Fibroblast of lung (primary cell): ENCODE measurements at regions not wholly inside any gene's neighbourhood (a gene's known extent, or its start where the extent isn't known, plus 50 kb on each side); places are given as distances from the start of the nearest gene placed in this dataset.

Experiments
- DNase-seq, 2 donors: peaks; one replicate each; pipeline versions ENCODE4 v3.0.0 to v3.0.0-alpha.2; 2010; ENCODE audit warnings: low read depth in 2 of 2
- H2AFZ ChIP-seq: 2 replicates; pipeline ENCODE4 v1.5.1; 2012; ENCODE audit warnings: low read length, control low read depth, inconsistent platforms
- H3K27ac ChIP-seq: 2 replicates; pipeline ENCODE4 v1.5.1; 2011; ENCODE audit warnings: low read length, control low read depth; ENCODE audit not compliant: insufficient read depth
- H3K27me3 ChIP-seq: 2 replicates; pipeline ENCODE4 v1.5.1; 2011; ENCODE audit warnings: mild to moderate bottlenecking, low read length; ENCODE audit not compliant: control insufficient read depth, insufficient read depth
- H3K36me3 ChIP-seq: 2 replicates; pipeline ENCODE4 v1.5.1; 2011; ENCODE audit warnings: low read length; ENCODE audit not compliant: control insufficient read depth, insufficient read depth
- H3K4me1 ChIP-seq: 2 replicates; pipeline ENCODE4 v1.5.1; 2011; ENCODE audit warnings: low read length; ENCODE audit not compliant: control insufficient read depth, insufficient read depth; ENCODE audit errors: extremely low read depth
- H3K4me2 ChIP-seq: 2 replicates; pipeline ENCODE4 v1.5.1; 2011; ENCODE audit warnings: low read length, control low read depth; ENCODE audit not compliant: insufficient read depth; ENCODE audit errors: extremely low read depth
- H3K4me3 ChIP-seq, 4 experiments: fragments of 200-600 bp in 1 of 4; sonication (generic) in 1 of 4; replicated peaks in 1 of 4; 2 replicates each; pipeline ENCODE4 v1.5.1; 2011 to 2016; ENCODE audit warnings: low read length in 4 of 4, low read depth in 3 of 4, mild to moderate bottlenecking in 3 of 4, control low read depth in 2 of 4, inconsistent platforms in 1 of 4, mixed read lengths in 1 of 4; ENCODE audit not compliant: insufficient read depth in 1 of 4; ENCODE audit errors: control extremely low read depth in 1 of 4
- H3K79me2 ChIP-seq: 2 replicates; pipeline ENCODE4 v1.5.1; 2012; ENCODE audit warnings: mild to moderate bottlenecking, low read length, inconsistent platforms; ENCODE audit not compliant: control insufficient read depth, insufficient read depth
- H3K9ac ChIP-seq: 2 replicates; pipeline ENCODE4 v1.5.1; 2011; ENCODE audit warnings: mild to moderate bottlenecking, low read length, control low read depth; ENCODE audit not compliant: insufficient read depth
- H3K9me3 ChIP-seq: 2 replicates; pipeline ENCODE4 v1.5.1; 2012; ENCODE audit warnings: low read depth, low read length; ENCODE audit not compliant: control insufficient read depth, insufficient read depth
- H4K20me1 ChIP-seq: 2 replicates; pipeline ENCODE4 v1.5.1; 2011; ENCODE audit warnings: low read length; ENCODE audit not compliant: control insufficient read depth, insufficient read depth; ENCODE audit errors: extremely low read depth
- EZH2 ChIP-seq: IDR thresholded peaks from 2 replicates; pipeline ENCODE4 v1.5.1; 2012; ENCODE audit warnings: low read length, control low read depth, mild to moderate bottlenecking; ENCODE audit errors: missing control alignments
- TF ChIP-seq, protein P1 (sequence below), 2 donors: IDR thresholded peaks in 1 of 2; conservative IDR thresholded peaks in 1 of 2; 1 replicate in 1 of 2; 2 replicates in 1 of 2; pipeline ENCODE4 v1.5.1; 2011 to 2012; ENCODE audit warnings: low read length in 2 of 2, control low read depth in 1 of 2, inconsistent platforms in 1 of 2, low read depth in 1 of 2, mild to moderate bottlenecking in 1 of 2

- Histone ChIP-seq H3K4me2 (no peak overlapping the region), H3K4me3 (no peak overlapping the region), H3K36me3 (no peaks in the 10 kb centered on the region), H3K79me2 (no peaks in the 10 kb centered on the region), H3K9me3 (no peaks in the 10 kb centered on the region), H3K27me3 (no peaks in the 10 kb centered on the region), H3K4me1 (no peaks in the 10 kb centered on the region), H2AFZ (no peak overlapping the region), H4K20me1 (no peaks in the 10 kb centered on the region), H3K9ac (no peak overlapping the region), H3K27ac (no peak overlapping the region)
- no peak for DNase-seq
- TF ChIP-seq, protein P1, sequence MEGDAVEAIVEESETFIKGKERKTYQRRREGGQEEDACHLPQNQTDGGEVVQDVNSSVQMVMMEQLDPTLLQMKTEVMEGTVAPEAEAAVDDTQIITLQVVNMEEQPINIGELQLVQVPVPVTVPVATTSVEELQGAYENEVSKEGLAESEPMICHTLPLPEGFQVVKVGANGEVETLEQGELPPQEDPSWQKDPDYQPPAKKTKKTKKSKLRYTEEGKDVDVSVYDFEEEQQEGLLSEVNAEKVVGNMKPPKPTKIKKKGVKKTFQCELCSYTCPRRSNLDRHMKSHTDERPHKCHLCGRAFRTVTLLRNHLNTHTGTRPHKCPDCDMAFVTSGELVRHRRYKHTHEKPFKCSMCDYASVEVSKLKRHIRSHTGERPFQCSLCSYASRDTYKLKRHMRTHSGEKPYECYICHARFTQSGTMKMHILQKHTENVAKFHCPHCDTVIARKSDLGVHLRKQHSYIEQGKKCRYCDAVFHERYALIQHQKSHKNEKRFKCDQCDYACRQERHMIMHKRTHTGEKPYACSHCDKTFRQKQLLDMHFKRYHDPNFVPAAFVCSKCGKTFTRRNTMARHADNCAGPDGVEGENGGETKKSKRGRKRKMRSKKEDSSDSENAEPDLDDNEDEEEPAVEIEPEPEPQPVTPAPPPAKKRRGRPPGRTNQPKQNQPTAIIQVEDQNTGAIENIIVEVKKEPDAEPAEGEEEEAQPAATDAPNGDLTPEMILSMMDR (conservative IDR thresholded peaks at IDR 0.05 in 1 of 2, IDR thresholded peaks at IDR 0.05 in 1 of 2; ENCODE audit: low read depth in 1 of 2, low read length in 2 of 2), result no peak
- no peak for TF ChIP-seq EZH2
Observed at GRCh38 chr2:195472501-195473234, 184.4 kb upstream of the SLC39A10 start.

GRCh38 chr2:195471807-195472206, 185.2 kb upstream of the SLC39A10 start:
- H3K4me1 ChIP-seq, result no peaks in the 10 kb centered on the region
- H3K4me2 ChIP-seq, result no peak overlapping the region
- DNase-seq, result no peak
- no peaks in the 10 kb centered on the region for H3K9me3 ChIP-seq
- H3K4me3 ChIP-seq, result no peak overlapping the region
- H4K20me1 ChIP-seq, result no peaks in the 10 kb centered on the region
- H3K27me3 ChIP-seq, result no peaks in the 10 kb centered on the region
- TF ChIP-seq, protein P1 (conservative IDR thresholded peaks at IDR 0.05 in 1 of 2, IDR thresholded peaks at IDR 0.05 in 1 of 2; ENCODE audit: low read depth in 1 of 2, low read length in 2 of 2), result no peak
- TF ChIP-seq EZH2, result no peak
- H3K79me2 ChIP-seq, result no peaks in the 10 kb centered on the region
- no peak overlapping the region for H3K27ac ChIP-seq
- no peak overlapping the region for H2AFZ ChIP-seq
- no peaks in the 10 kb centered on the region for H3K36me3 ChIP-seq
- no peak overlapping the region for H3K9ac ChIP-seq

DNA sequence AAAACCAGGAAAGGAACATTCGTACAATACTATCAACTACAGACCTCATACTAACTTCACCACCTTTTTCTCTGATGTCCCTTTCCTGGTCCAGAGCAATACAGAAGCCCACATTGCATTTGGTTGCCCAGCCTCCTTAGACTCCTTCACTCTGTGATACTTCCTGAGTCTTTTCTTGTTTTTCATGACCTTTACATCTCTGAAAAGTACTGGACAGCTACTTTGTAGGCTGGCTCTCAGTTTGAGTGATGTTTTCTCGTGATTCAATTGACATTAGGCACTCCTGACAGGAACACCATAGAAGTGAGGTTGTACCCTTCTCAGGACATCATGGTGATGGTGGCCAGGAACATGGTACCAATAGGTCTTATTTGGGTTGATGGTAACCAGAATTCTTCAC, 185.9 kb upstream of the SLC39A10 start:
- no peaks in the 10 kb centered on the region for H3K9me3 ChIP-seq

More for the DNA sequence above, 185.9 kb upstream of the SLC39A10 start:
- H3K9ac ChIP-seq, result no peak overlapping the region
- H3K27me3 ChIP-seq, result no peaks in the 10 kb centered on the region
- no peak for DNase-seq
- H3K27ac ChIP-seq, result no peak overlapping the region
- no peak overlapping the region for H3K4me2 ChIP-seq
- H2AFZ ChIP-seq, result no peak overlapping the region
- no peaks in the 10 kb centered on the region for H3K4me1 ChIP-seq
- H3K79me2 ChIP-seq, result no peaks in the 10 kb centered on the region
- H3K4me3 ChIP-seq, result no peak overlapping the region
- no peaks in the 10 kb centered on the region for H3K36me3 ChIP-seq
- TF ChIP-seq, protein P1 (conservative IDR thresholded peaks at IDR 0.05 in 1 of 2, IDR thresholded peaks at IDR 0.05 in 1 of 2; ENCODE audit: low read depth in 1 of 2, low read length in 2 of 2), result no peak
- TF ChIP-seq EZH2, result no peak
- no peaks in the 10 kb centered on the region for H4K20me1 ChIP-seq
